Nephron progenitor cell (in vitro differentiated cells): ENCODE measurements at regions not wholly inside any gene's neighbourhood (a gene's known extent, or its start where the extent isn't known, plus 50 kb on each side); places are given as distances from the start of the nearest gene placed in this dataset.

Source experiments
- DNase-seq: peaks from one replicate; pipeline ENCODE4 v3.0.0; 2021
- H3K27ac Mint-ChIP-seq: 2 replicates; pipeline ENCODE4 v1.8.0; 2021; ENCODE audit warnings: mild to moderate bottlenecking, moderate library complexity, mixed read lengths
- H3K27me3 Mint-ChIP-seq: 2 replicates; pipeline ENCODE4 v1.8.0; 2021; ENCODE audit warnings: mild to moderate bottlenecking, low read depth, mixed read lengths; ENCODE audit not compliant: poor library complexity
- H3K36me3 Mint-ChIP-seq: 2 replicates; pipeline ENCODE4 v1.8.0; 2021; ENCODE audit warnings: low read depth, mixed read lengths
- H3K4me1 Mint-ChIP-seq: 2 replicates; pipeline ENCODE4 v1.8.0; 2021; ENCODE audit warnings: mixed read lengths
- H3K4me3 Mint-ChIP-seq: 2 replicates; pipeline ENCODE4 v1.8.0; 2021; ENCODE audit warnings: mild to moderate bottlenecking, moderate library complexity, mixed read lengths
- H3K9me3 Mint-ChIP-seq: 2 replicates; pipeline ENCODE4 v1.8.0; 2021; ENCODE audit warnings: mild to moderate bottlenecking, moderate library complexity, mixed read lengths
- TF ChIP-seq, protein P1 (sequence below): fragments of 200-600 bp; sonication (generic); IDR thresholded peaks from 2 replicates; pipeline ENCODE4 v1.5.0; 2021; ENCODE audit warnings: antibody characterized with exemption

DNA sequence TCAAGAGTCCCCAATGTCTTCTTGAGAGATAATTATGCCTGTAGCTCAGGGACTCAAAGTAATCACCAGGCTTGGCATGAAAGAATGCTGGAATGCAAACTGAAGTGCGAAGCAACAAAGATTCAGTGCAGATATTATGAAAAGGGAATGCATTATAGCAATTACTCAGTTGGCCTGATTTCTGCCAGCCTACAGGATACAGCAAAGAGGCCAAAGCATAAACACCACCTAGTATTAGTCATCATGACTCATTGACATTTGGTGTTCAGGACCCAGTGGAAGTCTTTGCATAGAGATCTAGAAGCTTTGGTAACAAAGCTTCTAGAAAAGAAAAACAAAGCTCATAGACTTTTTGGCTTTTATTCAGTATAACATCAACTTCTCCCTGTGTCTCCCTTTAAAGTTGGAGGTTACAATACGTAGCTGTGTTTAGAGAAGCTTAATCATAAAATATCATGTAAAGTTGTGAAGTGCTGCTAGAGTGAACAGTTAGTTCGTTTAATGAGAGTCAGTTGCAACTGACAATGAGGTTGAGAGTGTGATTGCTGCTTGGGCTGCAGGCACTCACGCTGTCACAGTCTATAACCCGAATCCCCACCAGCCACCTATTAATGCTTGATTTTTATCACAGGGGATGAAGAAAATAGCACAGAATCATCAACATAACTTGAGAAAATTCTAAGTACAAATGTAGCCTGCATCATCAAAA lies 932.7 kb downstream of the TFAP2A start:
- H3K27me3 Mint-ChIP-seq, result no peaks in the 10 kb centered on the region
- H3K4me3 Mint-ChIP-seq, result no peak overlapping the region
- no peaks in the 10 kb centered on the region for H3K9me3 Mint-ChIP-seq
- H3K27ac Mint-ChIP-seq, result no peak overlapping the region
- TF ChIP-seq, protein P1, sequence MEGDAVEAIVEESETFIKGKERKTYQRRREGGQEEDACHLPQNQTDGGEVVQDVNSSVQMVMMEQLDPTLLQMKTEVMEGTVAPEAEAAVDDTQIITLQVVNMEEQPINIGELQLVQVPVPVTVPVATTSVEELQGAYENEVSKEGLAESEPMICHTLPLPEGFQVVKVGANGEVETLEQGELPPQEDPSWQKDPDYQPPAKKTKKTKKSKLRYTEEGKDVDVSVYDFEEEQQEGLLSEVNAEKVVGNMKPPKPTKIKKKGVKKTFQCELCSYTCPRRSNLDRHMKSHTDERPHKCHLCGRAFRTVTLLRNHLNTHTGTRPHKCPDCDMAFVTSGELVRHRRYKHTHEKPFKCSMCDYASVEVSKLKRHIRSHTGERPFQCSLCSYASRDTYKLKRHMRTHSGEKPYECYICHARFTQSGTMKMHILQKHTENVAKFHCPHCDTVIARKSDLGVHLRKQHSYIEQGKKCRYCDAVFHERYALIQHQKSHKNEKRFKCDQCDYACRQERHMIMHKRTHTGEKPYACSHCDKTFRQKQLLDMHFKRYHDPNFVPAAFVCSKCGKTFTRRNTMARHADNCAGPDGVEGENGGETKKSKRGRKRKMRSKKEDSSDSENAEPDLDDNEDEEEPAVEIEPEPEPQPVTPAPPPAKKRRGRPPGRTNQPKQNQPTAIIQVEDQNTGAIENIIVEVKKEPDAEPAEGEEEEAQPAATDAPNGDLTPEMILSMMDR, result no peak
- peaks cover 5% of the 10 kb centered on the region for H3K4me1 Mint-ChIP-seq
- no peaks in the 10 kb centered on the region for H3K36me3 Mint-ChIP-seq
- no peak for DNase-seq

GRCh38 chr6:9481292-9482029 lies 933.4 kb downstream of the TFAP2A start:
- no peaks in the 10 kb centered on the region for H3K36me3 Mint-ChIP-seq

DNA sequence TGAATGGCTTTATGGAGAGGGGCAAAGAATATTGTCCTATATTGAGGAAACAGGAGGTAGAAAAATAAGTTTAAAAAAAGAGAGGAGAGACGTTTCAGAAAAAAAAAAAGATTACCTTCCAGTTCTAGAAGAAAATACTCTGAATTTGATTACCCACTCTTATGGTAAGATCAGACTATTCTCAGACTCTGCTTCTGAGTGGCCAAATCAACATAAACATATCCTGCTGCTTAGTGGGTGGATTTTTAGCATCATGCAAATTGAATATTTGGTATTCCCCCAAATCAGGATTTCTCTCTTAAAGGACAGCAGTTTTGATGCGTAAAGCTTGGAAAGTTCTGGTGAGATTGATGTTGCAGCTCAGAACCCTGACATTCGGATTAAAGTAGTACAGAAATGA lies 946.6 kb downstream of the TFAP2A start:
- Mint-ChIP-seq H3K27me3 (peaks cover 12% of the 10 kb centered on the region), H3K27ac (no peak overlapping the region), H3K4me1 (no peaks in the 10 kb centered on the region), H3K9me3 (no peaks in the 10 kb centered on the region), H3K4me3 (no peak overlapping the region), H3K36me3 (no peaks in the 10 kb centered on the region)
- TF ChIP-seq, protein P1, result no peak
- DNase-seq, result no peak

More at GRCh38 chr6:9481292-9482029, 933.4 kb downstream of the TFAP2A start:
- Mint-ChIP-seq H3K27me3 (no peaks in the 10 kb centered on the region), H3K4me1 (peaks cover 3% of the 10 kb centered on the region), H3K9me3 (no peaks in the 10 kb centered on the region), H3K27ac (no peak overlapping the region), H3K4me3 (no peak overlapping the region)
- TF ChIP-seq, protein P1, result no peak
- no peak for DNase-seq

DNA sequence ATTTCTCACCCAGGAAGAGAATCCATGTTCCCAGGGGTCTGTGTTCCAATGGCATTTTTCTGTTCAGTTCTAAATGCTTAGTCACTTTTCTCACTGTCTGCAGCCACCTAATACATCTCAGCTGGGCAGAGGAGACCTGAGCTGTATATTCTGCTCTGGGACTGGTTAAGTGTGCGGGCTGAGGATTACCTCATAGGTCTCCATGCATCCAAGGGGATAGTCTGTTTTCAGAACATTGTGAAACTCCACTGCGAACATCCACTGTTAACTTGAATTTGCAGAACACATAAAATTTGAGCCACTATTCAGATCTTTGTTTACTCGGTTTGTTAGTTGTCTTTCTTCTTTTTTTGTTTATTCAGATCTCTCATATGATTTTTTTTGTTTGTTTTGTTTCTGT lies 947.1 kb downstream of the TFAP2A start:
- H3K36me3 Mint-ChIP-seq, result no peaks in the 10 kb centered on the region
- no peak overlapping the region for H3K27ac Mint-ChIP-seq
- peaks cover 12% of the 10 kb centered on the region for H3K27me3 Mint-ChIP-seq
- no peak overlapping the region for H3K4me3 Mint-ChIP-seq
- no peak for DNase-seq
- no peaks in the 10 kb centered on the region for H3K4me1 Mint-ChIP-seq
- TF ChIP-seq, protein P1, result no peak
- H3K9me3 Mint-ChIP-seq, result no peaks in the 10 kb centered on the region

GRCh38 chr6:9464583-9464982 lies 950.3 kb downstream of the TFAP2A start:
- TF ChIP-seq, protein P1, result no peak
- DNase-seq, result no peak
- H3K4me1 Mint-ChIP-seq, result no peaks in the 10 kb centered on the region

DNA sequence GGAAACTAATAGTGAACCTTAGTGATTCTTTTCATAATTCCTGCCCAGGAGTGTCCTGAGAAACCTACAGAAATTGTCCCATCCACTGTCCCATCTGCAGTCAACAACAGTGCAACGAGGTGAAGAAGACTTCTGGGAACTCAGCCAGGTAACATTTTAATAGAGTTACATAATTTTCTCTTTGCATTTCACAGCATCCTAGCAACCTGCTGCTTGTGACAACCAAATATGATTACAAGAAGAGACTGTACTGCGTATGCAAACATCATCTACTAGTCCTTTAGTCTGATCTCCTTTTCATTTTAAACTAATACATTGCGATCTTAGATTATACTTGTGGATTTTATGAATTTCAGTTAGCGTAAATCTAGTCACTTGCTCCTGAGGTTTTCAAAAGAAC lies 951.6 kb downstream of the TFAP2A start:
- peaks cover 3% of the 10 kb centered on the region for H3K27me3 Mint-ChIP-seq
- no peaks in the 10 kb centered on the region for H3K36me3 Mint-ChIP-seq
- H3K4me3 Mint-ChIP-seq, result no peak overlapping the region
- no peaks in the 10 kb centered on the region for H3K4me1 Mint-ChIP-seq
- DNase-seq, result no peak
- peaks cover 6% of the 10 kb centered on the region for H3K9me3 Mint-ChIP-seq
- H3K27ac Mint-ChIP-seq, result no peak overlapping the region
- TF ChIP-seq, protein P1, result no peak

More at GRCh38 chr6:9464583-9464982, 950.3 kb downstream of the TFAP2A start:
- Mint-ChIP-seq H3K27ac (no peak overlapping the region), H3K4me3 (no peak overlapping the region), H3K36me3 (no peaks in the 10 kb centered on the region), H3K27me3 (peaks cover 3% of the 10 kb centered on the region), H3K9me3 (peaks cover 6% of the 10 kb centered on the region)
